H9 (cell line): ENCODE measurements at regions not wholly inside any gene's neighbourhood (a gene's known extent, or its start where the extent isn't known, plus 50 kb on each side); places are given as distances from the start of the nearest gene placed in this dataset.

ENCODE experiments used
- DNase-seq: peaks from one replicate; pipeline ENCODE4 v3.0.0-alpha.2; 2017
- H2AFZ ChIP-seq: one replicate; pipeline ENCODE4 v1.6.1; 2013; ENCODE audit warnings: mild to moderate bottlenecking, low read length, control low read depth, moderate library complexity
- H2AK5ac ChIP-seq: 2 replicates; pipeline ENCODE4 v1.6.1; 2013; ENCODE audit warnings: low read length, control low read depth, mixed read lengths; ENCODE audit not compliant: insufficient read length
- H2BK120ac ChIP-seq: one replicate; pipeline ENCODE4 v1.6.1; 2013; ENCODE audit warnings: low read depth, mild to moderate bottlenecking, low read length, control low read depth, inconsistent platforms; ENCODE audit not compliant: poor library complexity, severe bottlenecking
- H2BK12ac ChIP-seq: 2 replicates; pipeline ENCODE4 v1.6.1; 2013; ENCODE audit warnings: low read length, control low read depth, mixed read lengths, low read depth; ENCODE audit not compliant: insufficient read length
- H2BK15ac ChIP-seq: 2 replicates; pipeline ENCODE4 v1.6.1; 2013; ENCODE audit warnings: low read depth, low read length, control low read depth
- H2BK20ac ChIP-seq: one replicate; pipeline ENCODE4 v1.6.1; 2013; ENCODE audit warnings: low read depth, mild to moderate bottlenecking, low read length, control low read depth, inconsistent platforms; ENCODE audit not compliant: poor library complexity, severe bottlenecking
- H2BK5ac ChIP-seq: 2 replicates; pipeline ENCODE4 v1.6.1; 2013; ENCODE audit warnings: low read length, control low read depth, mixed read lengths; ENCODE audit not compliant: insufficient read length
- H3K14ac ChIP-seq: 2 replicates; pipeline ENCODE4 v1.6.1; 2013; ENCODE audit warnings: low read length, control low read depth; ENCODE audit not compliant: insufficient read depth
- H3K18ac ChIP-seq: 2 replicates; pipeline ENCODE4 v1.6.1; 2013; ENCODE audit warnings: low read depth, mild to moderate bottlenecking, mixed read lengths, low read length, control low read depth; ENCODE audit not compliant: insufficient read length
- H3K23ac ChIP-seq: 2 replicates; pipeline ENCODE4 v1.6.1; 2013; ENCODE audit warnings: low read length, control low read depth, mixed read lengths, low read depth; ENCODE audit not compliant: insufficient read length
- H3K23me2 ChIP-seq: 2 replicates; pipeline ENCODE4 v1.6.1; 2013; ENCODE audit warnings: low read depth, mild to moderate bottlenecking, mixed read lengths, low read length, control low read depth; ENCODE audit not compliant: insufficient read length, poor library complexity, severe bottlenecking
- H3K27ac ChIP-seq: 2 replicates; pipeline ENCODE4 v1.5.1; 2013; ENCODE audit warnings: low read length, control low read depth, mixed read lengths, low read depth; ENCODE audit not compliant: insufficient read length
- H3K27me3 ChIP-seq: 2 replicates; pipeline ENCODE4 v1.6.1; 2013; ENCODE audit warnings: low read length, control low read depth, inconsistent platforms; ENCODE audit not compliant: insufficient read depth
- H3K4ac ChIP-seq: 2 replicates; pipeline ENCODE4 v1.6.1; 2013; ENCODE audit warnings: low read depth, mild to moderate bottlenecking, control low read depth, inconsistent platforms, low read length, moderate library complexity
- H3K4me1 ChIP-seq: 2 replicates; pipeline ENCODE4 v1.6.1; 2013; ENCODE audit warnings: low read length, control low read depth, inconsistent platforms; ENCODE audit not compliant: insufficient read depth
- H3K4me2 ChIP-seq: 2 replicates; pipeline ENCODE4 v1.6.1; 2013; ENCODE audit warnings: low read length, control low read depth, mixed read lengths; ENCODE audit not compliant: insufficient read length, insufficient read depth
- H3K56ac ChIP-seq: 2 replicates; pipeline ENCODE4 v1.6.1; 2013; ENCODE audit warnings: low read depth, mild to moderate bottlenecking, mixed read lengths, low read length, control low read depth; ENCODE audit not compliant: insufficient read length
- H3K79me1 ChIP-seq: 2 replicates; pipeline ENCODE4 v1.6.1; 2013; ENCODE audit warnings: low read depth, mild to moderate bottlenecking, moderate library complexity, low read length, control low read depth, inconsistent platforms; ENCODE audit not compliant: insufficient read depth, poor library complexity, severe bottlenecking
- H3K79me2 ChIP-seq: 2 replicates; pipeline ENCODE4 v1.6.1; 2013; ENCODE audit warnings: low read length, control low read depth, inconsistent platforms; ENCODE audit not compliant: insufficient read depth
- H3K9ac ChIP-seq: 2 replicates; pipeline ENCODE4 v1.6.1; 2013; ENCODE audit warnings: low read length, control low read depth, mixed read lengths; ENCODE audit not compliant: insufficient read length; ENCODE audit errors: extremely low read depth
- H3K9me3 ChIP-seq: one replicate; pipeline ENCODE4 v1.6.1; 2013; ENCODE audit warnings: low read depth, low read length, inconsistent platforms; ENCODE audit not compliant: control insufficient read depth
- H3T11ph ChIP-seq: one replicate; pipeline ENCODE4 v1.6.1; 2013; ENCODE audit warnings: mild to moderate bottlenecking, low read length, control low read depth, inconsistent platforms
- H4K20me1 ChIP-seq: one replicate; pipeline ENCODE4 v1.6.1; 2013; ENCODE audit not compliant: control insufficient read depth, insufficient read length, insufficient read depth
- H4K5ac ChIP-seq: 2 replicates; pipeline ENCODE4 v1.6.1; 2013; ENCODE audit warnings: low read depth, mild to moderate bottlenecking, mixed read lengths, low read length, control low read depth; ENCODE audit not compliant: insufficient read length
- H4K8ac ChIP-seq: replicated peaks from 2 replicates; pipeline ENCODE4 v1.6.1; 2013; ENCODE audit warnings: low read length, control low read depth, mixed read lengths, low read depth; ENCODE audit not compliant: insufficient read length
- H4K91ac ChIP-seq: 2 replicates; pipeline ENCODE4 v1.6.1; 2013; ENCODE audit warnings: low read depth, mild to moderate bottlenecking, moderate library complexity, mixed read lengths, low read length, control low read depth; ENCODE audit not compliant: insufficient read length
- H3K27ac Mint-ChIP-seq, 3 experiments: 2 replicates in 2 of 3; 3 replicates in 1 of 3; pipeline ENCODE4 v1.8.0; 2020 to 2021; ENCODE audit warnings: mixed read lengths in 3 of 3, mild to moderate bottlenecking in 1 of 3, moderate library complexity in 1 of 3
- H3K27me3 Mint-ChIP-seq: 2 replicates; pipeline ENCODE4 v1.8.0; 2021; ENCODE audit warnings: low read depth, mild to moderate bottlenecking, moderate library complexity, mixed read lengths
- H3K36me3 Mint-ChIP-seq, 3 experiments: 2 replicates in 2 of 3; 3 replicates in 1 of 3; pipeline ENCODE4 v1.8.0; 2020 to 2021; ENCODE audit warnings: low read depth in 3 of 3, mixed read lengths in 3 of 3; ENCODE audit not compliant: insufficient read depth in 1 of 3
- H3K4me1 Mint-ChIP-seq, 2 experiments: 2 replicates each; pipeline ENCODE4 v1.8.0; 2020; ENCODE audit warnings: mixed read lengths in 2 of 2
- H3K4me3 Mint-ChIP-seq, 2 experiments: 2 replicates in 1 of 2; 3 replicates in 1 of 2; pipeline ENCODE4 v1.8.0; 2020 to 2021; ENCODE audit warnings: mild to moderate bottlenecking in 2 of 2, mixed read lengths in 2 of 2, moderate library complexity in 1 of 2
- H3K9me3 Mint-ChIP-seq, 2 experiments: 2 replicates in 1 of 2; 3 replicates in 1 of 2; pipeline ENCODE4 v1.8.0; 2020; ENCODE audit warnings: mild to moderate bottlenecking in 2 of 2, mixed read lengths in 2 of 2, moderate library complexity in 1 of 2
- CTCF ChIP-seq: fragments of 200-600 bp; sonication (generic); conservative IDR thresholded peaks from 3 replicates; pipeline ENCODE4 v1.8.0; 2021; ENCODE audit warnings: antibody characterized with exemption, mild to moderate bottlenecking
- WGBS: extraction: QIAGEN DNeasy Blood & Tissue Kit; methylation state at CpG from one replicate; pipeline ENCODE4 v1.1.7; 2013; ENCODE audit warnings: missing lambda C conversion rate, low lambda C conversion rate, mixed read lengths; ENCODE audit not compliant: insufficient read length; ENCODE audit errors: extremely low coverage; 5-methylcytosine and 5-hydroxymethylcytosine counted together

- Mint-ChIP-seq H3K27ac (no peak overlapping the region), H3K27me3 (peaks cover 6% of the 10 kb centered on the region), H3K4me3 (no peak overlapping the region), H3K9me3 (peaks cover 17 to 24% of the 10 kb centered on the region in 2 experiments), H3K36me3 (peaks cover 0 to 10% (median 9%) of the 10 kb centered on the region in 3 experiments; a peak in 5 of 7 replicates), H3K4me1 (no peaks in the 10 kb centered on the region)
- Histone ChIP-seq H2BK120ac (no peak overlapping the region), H3K27ac (no peak overlapping the region), H3K18ac (no peak overlapping the region), H3K79me1 (no peaks in the 10 kb centered on the region), H3K9ac (no peak overlapping the region), H2BK12ac (no peak overlapping the region), H4K8ac (no peak overlapping the region), H3K27me3 (no peaks in the 10 kb centered on the region), H3K9me3 (no peaks in the 10 kb centered on the region), H3K4me1 (no peaks in the 10 kb centered on the region), H3K4ac (no peak overlapping the region), H3K56ac (no peak overlapping the region), H3K23ac (no peak overlapping the region), H2BK15ac (no peak overlapping the region), H2BK5ac (no peak overlapping the region), H2AFZ (no peak overlapping the region), H3K14ac (no peak overlapping the region), H2BK20ac (no peak overlapping the region), H4K5ac (no peak overlapping the region), H4K91ac (no peak overlapping the region), H3K4me2 (no peak overlapping the region), H3T11ph (no peak overlapping the region), H4K20me1 (no peaks in the 10 kb centered on the region), H3K79me2 (no peaks in the 10 kb centered on the region), H3K23me2 (no peaks in the 10 kb centered on the region), H2AK5ac (no peak overlapping the region)
- TF ChIP-seq CTCF = no peak
- no CpG with 5 or more reads among the region's 2 CpGs for WGBS
- DNase-seq = no peak
These were observed 433.1 kb downstream of the NPHP4 start for GRCh38 chr1:5559078-5559477.
